Type B pancreatic cell (in vitro differentiated cells): ENCODE measurements at regions not wholly inside any gene's neighbourhood (a gene's known extent, or its start where the extent isn't known, plus 50 kb on each side); places are given as distances from the start of the nearest gene placed in this dataset.

Source experiments
- DNase-seq: peaks from one replicate; pipeline ENCODE4 v3.0.0; 2021; ENCODE audit warnings: mixed read lengths; ENCODE audit not compliant: unreplicated experiment; ENCODE audit errors: extremely low spot score
- H3K27ac Mint-ChIP-seq: 2 replicates; pipeline ENCODE4 v1.8.0; 2021; ENCODE audit warnings: mild to moderate bottlenecking, mixed read lengths
- H3K27me3 Mint-ChIP-seq: 2 replicates; pipeline ENCODE4 v1.8.0; 2021; ENCODE audit warnings: mixed read lengths
- H3K36me3 Mint-ChIP-seq: 2 replicates; pipeline ENCODE4 v1.8.0; 2021; ENCODE audit warnings: mixed read lengths
- H3K4me1 Mint-ChIP-seq: one replicate; pipeline ENCODE4 v1.8.0; 2021; ENCODE audit warnings: mixed read lengths; ENCODE audit not compliant: unreplicated experiment
- H3K4me3 Mint-ChIP-seq: 2 replicates; pipeline ENCODE4 v1.8.0; 2021; ENCODE audit warnings: mild to moderate bottlenecking, mixed read lengths
- H3K9me3 Mint-ChIP-seq: 2 replicates; pipeline ENCODE4 v1.8.0; 2021; ENCODE audit warnings: mixed read lengths
- CTCF ChIP-seq: fragments of 200-600 bp; sonication (generic); conservative IDR thresholded peaks from 2 replicates; pipeline ENCODE4 v1.5.0; 2021; ENCODE audit warnings: antibody characterized with exemption, mild to moderate bottlenecking

- TF ChIP-seq CTCF, result no peak
- no peak for DNase-seq
- no peaks in the 10 kb centered on the region for H3K36me3 Mint-ChIP-seq
- no peaks in the 10 kb centered on the region for H3K9me3 Mint-ChIP-seq
- peaks cover 50% of the 10 kb centered on the region for H3K4me1 Mint-ChIP-seq
- H3K27ac Mint-ChIP-seq, result peak overlapping the region; percentile 42
- peak overlapping the region; percentile 63 for H3K4me3 Mint-ChIP-seq
- peaks cover 10% of the 10 kb centered on the region for H3K27me3 Mint-ChIP-seq
These were observed 75.6 kb upstream of the INSIG1 start for GRCh38 chr7:155222061-155222460.

GRCh38 chr7:155222573-155222972 lies 75.1 kb upstream of the INSIG1 start:
- TF ChIP-seq CTCF, result no peak
- Mint-ChIP-seq H3K36me3 (no peaks in the 10 kb centered on the region), H3K27me3 (peaks cover 15% of the 10 kb centered on the region), H3K4me3 (peak overlapping the region; percentile 63), H3K27ac (peak overlapping the region; percentile 17), H3K4me1 (peaks cover 55% of the 10 kb centered on the region), H3K9me3 (no peaks in the 10 kb centered on the region)
- DNase-seq, result no peak

GRCh38 chr7:155223021-155223420 lies 74.7 kb upstream of the INSIG1 start:
- H3K9me3 Mint-ChIP-seq, result no peaks in the 10 kb centered on the region
- no peak overlapping the region for H3K4me3 Mint-ChIP-seq
- peak overlapping the region; percentile 17 for H3K27ac Mint-ChIP-seq
- no peak for TF ChIP-seq CTCF
- H3K36me3 Mint-ChIP-seq, result no peaks in the 10 kb centered on the region
- no peak for DNase-seq
- peaks cover 17% of the 10 kb centered on the region for H3K27me3 Mint-ChIP-seq
- H3K4me1 Mint-ChIP-seq, result peaks cover 58% of the 10 kb centered on the region

GRCh38 chr7:155223503-155223902 lies 74.2 kb upstream of the INSIG1 start:
- TF ChIP-seq CTCF, result no peak
- Mint-ChIP-seq H3K9me3 (no peaks in the 10 kb centered on the region), H3K36me3 (no peaks in the 10 kb centered on the region), H3K27ac (peak overlapping the region; percentile 82), H3K4me1 (peaks cover 59% of the 10 kb centered on the region), H3K4me3 (no peak overlapping the region), H3K27me3 (peaks cover 17% of the 10 kb centered on the region)
- DNase-seq, result no peak

- no peaks in the 10 kb centered on the region for H3K36me3 Mint-ChIP-seq
- DNase-seq, result no peak
- no peak for TF ChIP-seq CTCF
- peaks cover 67% of the 10 kb centered on the region for H3K4me1 Mint-ChIP-seq
- H3K4me3 Mint-ChIP-seq, result peak overlapping the region; percentile 21
- peak overlapping the region; percentile 82 for H3K27ac Mint-ChIP-seq
- no peaks in the 10 kb centered on the region for H3K9me3 Mint-ChIP-seq
- peaks cover 21% of the 10 kb centered on the region for H3K27me3 Mint-ChIP-seq
These were observed 73.4 kb upstream of the INSIG1 start for GRCh38 chr7:155224116-155224811.

- H3K9me3 Mint-ChIP-seq, result no peaks in the 10 kb centered on the region
- H3K4me3 Mint-ChIP-seq, result no peak overlapping the region
- peaks cover 21% of the 10 kb centered on the region for H3K27me3 Mint-ChIP-seq
- no peaks in the 10 kb centered on the region for H3K36me3 Mint-ChIP-seq
- H3K27ac Mint-ChIP-seq, result peak overlapping the region; percentile 51
- DNase-seq, result no peak
- peaks cover 75% of the 10 kb centered on the region for H3K4me1 Mint-ChIP-seq
- TF ChIP-seq CTCF, result no peak
These were observed 72.6 kb upstream of the INSIG1 start for GRCh38 chr7:155225095-155225494.
